HG03432 (cell line): ENCODE measurements at regions not wholly inside any gene's neighbourhood (a gene's known extent, or its start where the extent isn't known, plus 50 kb on each side); places are given as distances from the start of the nearest gene placed in this dataset.

ENCODE experiments used
- ATAC-seq: cut with Tn5 transposase; IDR thresholded peaks from one replicate; pipeline ENCODE4 v1.9.1; 2021; ENCODE audit warnings: mild to moderate bottlenecking, moderate library complexity; ENCODE audit not compliant: unreplicated experiment

GRCh38 chr9:73020877-73021276, 68.0 kb upstream of the ALDH1A1 start:
- no peak for ATAC-seq

GRCh38 chr9:73014011-73014410, 61.2 kb upstream of the ALDH1A1 start:
- no peak for ATAC-seq

- no peak for ATAC-seq
These were observed 59.1 kb upstream of the ALDH1A1 start for GRCh38 chr9:73011956-73012355.

- ATAC-seq, result no peak
These were observed 58.4 kb upstream of the ALDH1A1 start for GRCh38 chr9:73011181-73011750.

- no peak for ATAC-seq
These were observed 56.9 kb upstream of the ALDH1A1 start for GRCh38 chr9:73009649-73010288.

- no peak for ATAC-seq
These were observed 55.3 kb upstream of the ALDH1A1 start for GRCh38 chr9:73007966-73008672.

GRCh38 chr9:73006986-73007385, 54.1 kb upstream of the ALDH1A1 start:
- ATAC-seq, result no peak
